ENCODE measurements at regions not wholly inside any gene's neighbourhood (a gene's known extent, or its start where the extent isn't known, plus 50 kb on each side); places are given as distances from the start of the nearest gene placed in this dataset.

- intact Hi-C loops (cut with DNase I), result no loop called here
- no peaks in the 10 kb centered on the region for H3K9me3 ChIP-seq
- TF ChIP-seq CTCF (IDR thresholded peaks at IDR 0.05), result no peak
- TF ChIP-seq POLR2A (IDR thresholded peaks at IDR 0.05), result no peak
- peaks cover 16 to 18% of the 10 kb centered on the region in 2 donors for H3K4me1 ChIP-seq
- H3K27me3 ChIP-seq, result no peaks in the 10 kb centered on the region
- peak overlapping the region; percentile 57 to 79 (median 71) for H3K27ac ChIP-seq
- 76 to 92% methylated on average over 4 of the region's 4 CpGs for WGBS, 2 donors
- H3K36me3 ChIP-seq, result no peaks in the 10 kb centered on the region
- H3K4me3 ChIP-seq (replicated peaks in 1 of 3), result no peak overlapping the region
- no peak for DNase-seq
Observed at GRCh38 chr7:116340201-116340847, 130.0 kb downstream of the TES start.

GRCh38 chr7:116340943-116341907 is 130.9 kb downstream of the TES start:
- TF ChIP-seq POLR2A (IDR thresholded peaks at IDR 0.05) (no peak), CTCF (IDR thresholded peaks at IDR 0.05) (peak in 3 of 6 experiments; percentile 9 to 17 (median 10))
- Histone ChIP-seq H3K4me3 (replicated peaks in 1 of 3) (no peak overlapping the region), H3K9me3 (no peaks in the 10 kb centered on the region), H3K4me1 (peaks cover 16 to 18% of the 10 kb centered on the region in 2 donors), H3K36me3 (no peaks in the 10 kb centered on the region), H3K27me3 (no peaks in the 10 kb centered on the region), H3K27ac (no peak overlapping the region)
- WGBS, 2 donors, result 87 to 88% methylated on average over 9 of the region's 9 CpGs
- intact Hi-C loops (cut with DNase I), result no loop called here
- DNase-seq, result no peak

- no peak for DNase-seq
- Histone ChIP-seq H3K27ac (no peak overlapping the region), H3K9me3 (no peaks in the 10 kb centered on the region), H3K4me3 (replicated peaks in 1 of 3) (no peak overlapping the region), H3K4me1 (peaks cover 16 to 18% of the 10 kb centered on the region in 2 donors), H3K36me3 (no peaks in the 10 kb centered on the region), H3K27me3 (no peaks in the 10 kb centered on the region)
- intact Hi-C loops (cut with DNase I), result no loop called here
- TF ChIP-seq CTCF (IDR thresholded peaks at IDR 0.05) (no peak), POLR2A (IDR thresholded peaks at IDR 0.05) (no peak)
Observed at GRCh38 chr7:116342125-116342524, 131.8 kb downstream of the TES start.

GRCh38 chr7:116347151-116347832 is 137.0 kb downstream of the TES start:
- TF ChIP-seq POLR2A (IDR thresholded peaks at IDR 0.05) (no peak), CTCF (IDR thresholded peaks at IDR 0.05) (no peak)
- DNase-seq, result no peak
- intact Hi-C loops (cut with DNase I), result no loop called here
- Histone ChIP-seq H3K27ac (no peak overlapping the region), H3K27me3 (no peaks in the 10 kb centered on the region), H3K4me3 (replicated peaks in 1 of 3) (no peak overlapping the region), H3K9me3 (no peaks in the 10 kb centered on the region), H3K4me1 (no peaks in the 10 kb centered on the region), H3K36me3 (no peaks in the 10 kb centered on the region)
- WGBS, 2 donors, result 97 to 99% methylated on average over 3 of the region's 3 CpGs
